ENCODE measurements at regions not wholly inside any gene's neighbourhood (a gene's known extent, or its start where the extent isn't known, plus 50 kb on each side); places are given as distances from the start of the nearest gene placed in this dataset.
A peak's percentile ranks its signal among the peaks of the same experiment; 100 is the strongest.

GRCh38 chr15:69880571-69881301 is 217.0 kb downstream of the TLE3 start:
- no peak for DNase-seq

- no peak for DNase-seq
Measured at GRCh38 chr15:69881302-69881670, 216.4 kb downstream of the TLE3 start.

GRCh38 chr15:69881766-69882165 is 216.0 kb downstream of the TLE3 start:
- no peak for DNase-seq

- no peak for DNase-seq
Measured at GRCh38 chr15:69883306-69883705, 214.4 kb downstream of the TLE3 start.

GRCh38 chr15:69885173-69885955 is 212.4 kb downstream of the TLE3 start:
- no peak for DNase-seq

GRCh38 chr15:69887009-69887408 is 210.7 kb downstream of the TLE3 start:
- DNase-seq, result no peak

GRCh38 chr15:69887553-69887952 is 210.2 kb downstream of the TLE3 start:
- no peak for DNase-seq

- DNase-seq, result no peak
Measured at GRCh38 chr15:69888406-69888805, 209.3 kb downstream of the TLE3 start.

- no peak for DNase-seq
Measured at GRCh38 chr15:69891070-69891536, 206.6 kb downstream of the TLE3 start.

GRCh38 chr15:69891606-69892005 is 206.1 kb downstream of the TLE3 start:
- no peak for DNase-seq

GRCh38 chr15:69892351-69892750 is 205.4 kb downstream of the TLE3 start:
- DNase-seq, result no peak

- no peak for DNase-seq
Measured at GRCh38 chr15:69893086-69893485, 204.6 kb downstream of the TLE3 start.

GRCh38 chr15:69893863-69894262 is 203.9 kb downstream of the TLE3 start:
- DNase-seq, result no peak

GRCh38 chr15:69895202-69895601 is 202.5 kb downstream of the TLE3 start:
- no peak for DNase-seq

- no peak for DNase-seq
Measured at GRCh38 chr15:69896606-69897005, 201.1 kb downstream of the TLE3 start.

- no peak for DNase-seq
Measured at GRCh38 chr15:69897061-69897460, 200.7 kb downstream of the TLE3 start.

- DNase-seq, result no peak
Measured at GRCh38 chr15:69897471-69898237, 200.1 kb downstream of the TLE3 start.

GRCh38 chr15:69898243-69898642 is 199.5 kb downstream of the TLE3 start:
- no peak for DNase-seq

- no peak for DNase-seq
Measured at GRCh38 chr15:69902414-69903062, 195.2 kb downstream of the TLE3 start.

- DNase-seq, result peak; percentile 13
Measured at GRCh38 chr15:69903470-69904469, 193.9 kb downstream of the TLE3 start.

All from amniotic stem cell (primary cell).